ENCODE measurements at regions not wholly inside any gene's neighbourhood (a gene's known extent, or its start where the extent isn't known, plus 50 kb on each side); places are given as distances from the start of the nearest gene placed in this dataset.

DNA sequence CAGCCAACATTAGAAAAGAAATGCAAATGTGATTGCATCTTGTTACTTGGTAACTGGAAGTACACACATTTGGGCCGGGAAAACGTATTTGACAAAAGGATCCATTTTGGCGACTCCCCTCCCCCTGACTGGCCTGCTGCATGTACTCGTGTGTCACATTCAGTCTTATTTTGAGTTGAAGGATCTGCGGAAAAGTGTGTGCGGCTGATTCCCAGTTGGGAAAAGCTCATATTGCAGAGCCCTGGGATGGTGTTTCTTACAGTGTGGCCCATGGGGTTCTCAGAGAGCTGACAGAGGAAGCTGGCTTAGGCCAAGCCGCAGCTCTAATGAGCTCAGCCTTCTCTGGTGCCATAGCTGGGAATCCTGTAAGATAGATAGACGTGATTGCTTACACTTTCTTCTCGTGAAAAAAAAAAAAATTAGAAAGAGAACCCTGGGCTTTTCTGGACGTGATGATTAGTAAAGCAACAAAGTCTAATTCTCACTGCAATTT, 170.3 kb upstream of the ARGLU1 start:
- no peak overlapping the region for H3K4me3 ChIP-seq (ENCODE audit: low read length)
- TF ChIP-seq ZNF274 (IDR thresholded peaks at IDR 0.05; ENCODE audit: low read depth, low read length), result no peak

DNA sequence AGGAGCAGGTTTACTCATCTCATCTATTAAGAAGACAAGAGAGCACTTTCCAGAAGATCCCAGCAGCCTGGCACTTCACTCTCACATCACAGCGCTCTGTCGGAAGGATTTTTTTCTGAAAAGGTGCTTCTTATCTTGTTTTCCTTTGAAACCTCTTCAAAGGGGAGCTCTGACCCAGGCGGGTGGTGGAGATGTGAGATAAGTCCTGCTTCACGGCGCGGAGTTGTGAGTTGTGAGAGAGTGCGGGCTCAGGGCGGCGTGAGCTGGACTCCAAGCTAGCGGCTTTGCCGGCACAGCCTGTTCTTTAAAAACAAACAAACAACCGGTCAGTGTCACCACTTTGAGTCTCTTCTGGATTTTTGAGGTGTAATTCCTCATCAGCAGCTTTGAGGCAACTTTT, 169.0 kb upstream of the ARGLU1 start:
- no peak for TF ChIP-seq ZNF274 (IDR thresholded peaks at IDR 0.05; ENCODE audit: low read depth, low read length)
- H3K4me3 ChIP-seq (ENCODE audit: low read length), result no peak overlapping the region

DNA sequence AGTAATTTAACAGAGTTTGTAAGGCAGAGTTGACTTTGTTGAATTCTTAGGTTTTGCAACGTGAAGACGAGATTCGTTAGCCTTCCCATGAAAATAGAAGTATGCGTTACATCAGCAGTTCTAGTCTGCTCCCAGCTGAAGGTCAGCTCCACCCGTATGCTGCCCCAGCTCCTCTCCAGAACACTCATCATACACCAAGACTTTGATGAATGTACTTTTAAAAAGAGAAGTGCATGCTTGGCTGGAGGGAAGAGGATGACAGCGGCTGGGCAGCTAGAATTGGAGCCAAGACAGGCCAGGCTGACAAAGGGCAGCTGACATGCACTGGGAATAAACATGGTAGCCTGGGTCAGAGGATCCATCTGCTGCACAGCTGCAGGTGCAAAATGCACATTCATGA, 166.3 kb upstream of the ARGLU1 start:
- no peak for TF ChIP-seq ZNF274 (IDR thresholded peaks at IDR 0.05; ENCODE audit: low read depth, low read length)
- no peak overlapping the region for H3K4me3 ChIP-seq (ENCODE audit: low read length)

DNA sequence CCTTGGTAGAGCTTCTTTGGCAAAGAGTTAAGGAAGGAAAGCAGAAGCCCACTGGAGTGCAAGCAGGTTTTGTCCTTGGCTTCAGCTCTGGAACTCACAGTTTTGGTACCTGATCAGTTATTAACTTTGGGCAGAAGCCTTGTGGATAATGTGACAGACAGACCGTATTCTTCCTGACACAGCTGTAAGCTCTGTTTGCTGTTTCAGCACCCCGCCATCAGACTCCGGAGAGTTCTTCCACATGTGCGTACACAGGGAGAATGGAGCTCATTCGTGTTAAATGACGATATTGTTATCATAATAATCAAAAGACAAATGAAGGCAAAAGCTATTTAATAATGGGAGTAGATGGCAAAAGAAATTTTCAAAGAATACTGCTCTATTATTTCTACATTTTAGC, 155.1 kb upstream of the ARGLU1 start:
- no peak for TF ChIP-seq ZNF274 (IDR thresholded peaks at IDR 0.05; ENCODE audit: low read depth, low read length)
- H3K4me3 ChIP-seq (ENCODE audit: low read length), result no peak overlapping the region

DNA sequence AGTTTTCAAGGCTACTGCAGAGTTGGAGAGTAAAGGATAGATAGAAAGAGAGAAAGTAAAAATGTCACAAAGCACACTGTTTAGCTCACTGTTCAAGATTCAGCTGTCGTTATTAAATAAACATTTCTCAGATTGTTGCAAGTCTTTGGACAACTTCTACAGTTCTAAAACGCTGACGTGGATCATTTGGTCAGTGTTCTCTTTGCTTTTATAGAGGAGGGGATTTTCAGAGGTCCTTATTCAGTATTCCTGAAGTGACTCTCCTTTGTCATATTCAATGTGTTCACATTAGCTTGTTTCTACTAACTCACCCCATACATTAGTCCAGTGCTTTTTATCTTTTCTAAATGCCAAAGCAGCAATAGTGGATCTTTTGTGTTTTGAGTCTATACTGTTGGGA, 154.7 kb upstream of the ARGLU1 start:
- H3K4me3 ChIP-seq (ENCODE audit: low read length), result no peak overlapping the region
- no peak for TF ChIP-seq ZNF274 (IDR thresholded peaks at IDR 0.05; ENCODE audit: low read depth, low read length)

DNA sequence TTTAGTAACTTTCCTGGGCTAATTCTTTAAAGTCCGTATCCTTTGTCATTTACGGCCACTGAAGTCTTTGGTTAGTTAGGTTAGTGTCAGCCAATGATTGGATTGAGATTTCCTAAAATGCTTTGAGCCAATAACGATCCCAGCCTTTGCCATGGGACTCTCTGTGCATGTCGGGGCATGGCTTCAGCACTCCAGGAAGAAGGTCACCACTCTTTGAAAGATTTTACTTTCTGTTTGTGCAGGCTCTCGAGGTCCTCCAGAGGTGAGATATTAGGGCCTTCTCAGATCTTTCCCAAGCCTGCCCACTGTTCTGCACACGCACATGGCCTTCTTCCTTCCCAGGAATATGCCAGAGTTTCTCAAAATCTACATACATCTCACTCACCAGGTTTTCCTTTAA, 153.7 kb upstream of the ARGLU1 start:
- H3K4me3 ChIP-seq (ENCODE audit: low read length), result no peak overlapping the region
- no peak for TF ChIP-seq ZNF274 (IDR thresholded peaks at IDR 0.05; ENCODE audit: low read depth, low read length)

DNA sequence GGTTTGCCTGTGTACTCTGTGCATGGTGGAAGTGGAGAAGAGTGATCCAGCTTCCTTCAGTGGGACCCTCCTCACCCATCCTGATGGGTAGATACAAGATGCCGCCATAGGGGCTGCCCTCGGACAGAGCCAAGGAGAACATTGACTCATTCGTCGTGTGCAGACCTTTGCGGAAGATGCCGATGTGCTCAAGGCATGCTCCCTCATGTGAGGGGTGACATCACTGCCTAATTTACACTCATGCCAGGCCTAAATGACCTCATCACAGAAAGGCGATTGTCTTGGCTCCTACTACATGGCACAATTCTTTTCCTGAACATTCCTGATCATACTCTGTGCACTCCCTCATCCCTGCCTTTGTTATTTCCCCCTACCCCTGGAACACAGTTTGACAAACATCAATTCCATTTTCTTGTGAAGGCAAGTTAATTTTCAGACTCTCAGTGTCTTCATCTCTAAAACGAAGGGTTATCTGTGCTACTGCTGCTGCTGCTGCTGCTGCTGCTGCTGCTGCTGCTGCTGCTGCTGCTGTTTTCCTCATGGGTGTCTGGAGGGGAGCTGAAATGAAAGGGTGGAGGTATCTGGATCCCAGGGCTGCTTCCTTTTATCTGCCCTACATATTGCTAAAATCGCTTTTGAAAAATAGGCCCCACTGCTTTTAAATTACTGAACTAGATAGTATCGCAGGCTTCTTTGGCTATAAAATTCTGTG, 146.5 kb upstream of the ARGLU1 start:
- TF ChIP-seq ZNF274 (IDR thresholded peaks at IDR 0.05; ENCODE audit: low read depth, low read length), result no peak
- H3K4me3 ChIP-seq (ENCODE audit: low read length), result no peak overlapping the region

DNA sequence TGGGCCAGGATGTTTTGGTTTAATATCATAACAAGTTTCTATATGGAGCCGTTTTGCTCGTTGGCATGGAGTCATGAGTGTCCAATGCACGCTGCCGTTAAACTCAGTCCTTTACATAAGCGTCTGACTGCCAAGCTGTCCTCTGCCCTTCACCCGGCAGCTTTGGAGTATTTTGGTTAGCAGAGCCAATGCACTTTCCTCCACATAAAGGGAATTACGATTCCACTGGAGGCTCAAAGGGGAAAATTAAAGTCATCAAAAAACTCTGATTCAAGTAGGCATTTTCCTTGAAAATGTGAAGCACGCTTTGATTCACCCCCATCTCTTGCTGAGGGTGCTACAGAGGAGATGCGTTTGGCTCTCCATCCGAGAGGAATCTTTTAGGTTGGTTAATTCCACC, 144.4 kb upstream of the ARGLU1 start:
- no peak for TF ChIP-seq ZNF274 (IDR thresholded peaks at IDR 0.05; ENCODE audit: low read depth, low read length)
- H3K4me3 ChIP-seq (ENCODE audit: low read length), result no peak overlapping the region

DNA sequence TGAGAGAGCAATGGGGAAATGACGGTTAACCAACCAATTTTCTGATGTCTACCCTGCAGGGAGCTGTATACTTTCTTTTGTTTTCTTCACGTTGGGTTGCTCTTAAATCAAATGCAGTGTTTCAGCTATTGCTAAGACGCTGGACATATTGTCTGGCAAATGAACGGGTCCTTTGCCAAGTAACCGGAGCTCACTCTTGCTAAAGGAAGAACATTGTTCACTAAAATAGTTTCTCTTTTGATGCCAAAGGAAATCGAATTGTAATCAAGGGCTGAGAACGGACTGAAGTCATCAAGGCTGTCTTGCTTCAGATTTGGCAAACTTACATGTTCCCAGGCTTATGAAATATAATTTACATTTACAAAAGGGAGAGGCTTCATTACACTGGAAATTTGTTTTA, 142.3 kb upstream of the ARGLU1 start:
- H3K4me3 ChIP-seq (ENCODE audit: low read length), result no peak overlapping the region
- TF ChIP-seq ZNF274 (IDR thresholded peaks at IDR 0.05; ENCODE audit: low read depth, low read length), result no peak

DNA sequence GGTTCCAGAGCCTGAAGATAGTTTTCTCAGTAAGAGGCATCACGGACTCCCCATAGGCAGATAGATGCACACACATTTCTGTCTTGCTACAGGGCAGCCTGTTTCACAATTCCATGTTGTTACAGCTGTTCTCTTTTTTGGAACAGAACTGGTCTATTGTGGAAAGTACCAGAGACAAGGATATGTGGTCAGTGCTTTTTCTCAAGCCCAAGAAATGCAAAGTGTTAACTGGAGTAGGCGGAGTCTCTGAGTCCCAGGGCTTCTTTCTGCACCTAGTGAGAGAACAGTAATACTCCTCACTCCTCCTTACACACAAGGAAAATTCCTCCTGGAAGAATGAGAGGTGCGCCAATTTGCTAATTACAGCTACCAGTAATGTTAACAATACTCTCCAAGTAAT, 141.6 kb upstream of the ARGLU1 start:
- no peak overlapping the region for H3K4me3 ChIP-seq (ENCODE audit: low read length)
- no peak for TF ChIP-seq ZNF274 (IDR thresholded peaks at IDR 0.05; ENCODE audit: low read depth, low read length)

DNA sequence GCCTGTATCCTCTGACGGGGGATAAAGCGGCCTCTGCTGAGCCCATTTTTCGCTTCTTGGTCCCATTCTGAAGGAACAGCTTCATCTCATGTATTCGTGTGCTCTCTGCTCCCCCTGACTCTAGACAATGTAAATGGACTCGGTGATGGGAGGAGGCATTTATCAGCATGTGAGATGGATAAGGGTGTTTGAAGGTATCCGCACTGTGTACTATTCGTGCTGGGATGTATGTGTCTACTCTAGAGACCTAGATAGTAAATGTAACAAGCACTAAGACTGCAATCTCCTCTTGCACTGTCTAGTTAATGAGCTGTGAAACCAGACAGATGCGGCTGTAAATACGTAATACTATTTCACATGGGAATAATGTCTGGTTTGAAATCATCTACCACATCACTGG, 134.6 kb upstream of the ARGLU1 start:
- no peak for TF ChIP-seq ZNF274 (IDR thresholded peaks at IDR 0.05; ENCODE audit: low read depth, low read length)
- no peak overlapping the region for H3K4me3 ChIP-seq (ENCODE audit: low read length)

DNA sequence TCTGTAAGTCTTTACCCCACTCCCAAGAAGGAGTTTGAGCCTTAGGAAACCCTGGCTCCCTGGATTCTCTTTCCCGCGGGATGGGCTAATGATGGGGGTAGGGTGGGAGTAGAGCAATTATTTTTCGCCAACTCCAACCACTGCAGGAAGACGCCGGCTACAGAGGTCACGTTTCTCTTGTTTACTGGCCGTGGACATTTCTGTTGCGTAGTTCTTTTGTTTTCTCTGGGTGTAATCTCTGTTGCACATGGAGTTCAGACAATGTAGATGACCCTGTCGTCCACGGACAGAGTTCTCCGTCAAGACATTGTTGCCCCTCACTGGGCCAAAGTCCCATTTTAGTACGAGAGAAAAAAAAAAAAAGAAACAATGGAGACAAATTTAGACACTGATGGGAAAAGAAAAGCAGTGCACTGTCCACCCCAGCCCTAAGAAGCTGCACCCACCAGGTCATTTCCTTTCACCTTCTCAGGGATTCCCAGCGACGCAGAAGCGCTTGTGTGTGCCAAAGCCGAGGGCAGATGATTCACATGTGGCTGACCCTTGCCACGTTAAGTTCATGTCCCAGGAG, 133.9 kb upstream of the ARGLU1 start:
- H3K4me3 ChIP-seq (ENCODE audit: low read length), result no peak overlapping the region
- TF ChIP-seq ZNF274 (IDR thresholded peaks at IDR 0.05; ENCODE audit: low read depth, low read length), result no peak

DNA sequence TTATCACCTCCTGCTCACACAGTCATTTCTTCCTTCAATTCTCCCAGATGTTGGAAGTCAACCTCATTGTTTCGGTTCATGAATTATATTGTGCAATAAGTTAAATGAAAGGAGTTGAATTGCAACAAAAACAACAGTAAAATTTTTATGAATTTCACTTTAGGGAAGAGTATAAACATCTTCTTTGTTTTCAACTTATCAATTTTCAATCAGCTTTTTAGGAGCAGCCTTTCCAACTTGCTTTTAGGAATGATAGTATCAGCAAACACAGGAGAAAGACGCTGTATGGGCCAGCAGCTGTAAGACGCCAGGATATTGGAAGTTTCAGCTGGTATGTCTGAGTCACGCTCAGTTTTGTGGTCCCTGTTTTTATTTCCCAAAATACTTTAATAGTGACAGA, 132.5 kb upstream of the ARGLU1 start:
- TF ChIP-seq ZNF274 (IDR thresholded peaks at IDR 0.05; ENCODE audit: low read depth, low read length), result no peak
- H3K4me3 ChIP-seq (ENCODE audit: low read length), result no peak overlapping the region

DNA sequence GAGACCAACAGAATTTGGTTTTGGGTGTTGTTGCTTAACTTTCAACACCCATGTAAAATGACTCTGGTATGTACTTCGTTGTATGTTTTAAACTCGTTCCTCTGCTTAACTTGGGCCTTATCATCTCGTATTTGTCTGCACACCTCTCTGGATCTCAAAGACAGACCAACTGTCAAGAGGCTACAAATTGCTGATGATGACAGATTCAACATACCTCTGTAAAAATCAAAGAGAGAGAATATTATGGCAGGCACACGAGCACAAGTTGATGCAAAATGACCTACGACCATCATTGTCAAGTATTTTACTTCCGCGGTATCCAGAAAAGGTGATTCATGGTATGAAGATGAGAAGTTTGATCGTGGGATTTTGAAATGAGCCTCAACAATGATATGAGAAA, 132.1 kb upstream of the ARGLU1 start:
- H3K4me3 ChIP-seq (ENCODE audit: low read length), result no peak overlapping the region
- no peak for TF ChIP-seq ZNF274 (IDR thresholded peaks at IDR 0.05; ENCODE audit: low read depth, low read length)

DNA sequence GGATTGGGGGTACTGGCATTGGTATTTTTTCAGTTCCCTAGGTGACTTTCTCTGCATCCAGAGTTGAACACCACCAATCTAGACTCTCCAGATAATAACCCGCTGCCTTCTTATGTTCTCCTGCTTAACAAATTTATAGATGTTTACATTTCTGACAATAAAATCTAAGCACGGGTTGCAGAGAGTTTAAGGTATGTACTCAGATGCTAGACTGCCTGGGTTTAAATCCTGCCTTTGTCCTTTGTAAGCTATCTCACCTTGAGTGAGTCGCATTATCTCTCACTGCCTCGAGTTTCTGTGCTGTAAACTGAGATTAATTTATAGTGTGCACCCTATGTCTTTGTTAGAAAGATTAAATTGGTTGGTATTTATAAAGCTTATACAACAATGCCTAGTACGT, 131.4 kb upstream of the ARGLU1 start:
- no peak overlapping the region for H3K4me3 ChIP-seq (ENCODE audit: low read length)
- no peak for TF ChIP-seq ZNF274 (IDR thresholded peaks at IDR 0.05; ENCODE audit: low read depth, low read length)

DNA sequence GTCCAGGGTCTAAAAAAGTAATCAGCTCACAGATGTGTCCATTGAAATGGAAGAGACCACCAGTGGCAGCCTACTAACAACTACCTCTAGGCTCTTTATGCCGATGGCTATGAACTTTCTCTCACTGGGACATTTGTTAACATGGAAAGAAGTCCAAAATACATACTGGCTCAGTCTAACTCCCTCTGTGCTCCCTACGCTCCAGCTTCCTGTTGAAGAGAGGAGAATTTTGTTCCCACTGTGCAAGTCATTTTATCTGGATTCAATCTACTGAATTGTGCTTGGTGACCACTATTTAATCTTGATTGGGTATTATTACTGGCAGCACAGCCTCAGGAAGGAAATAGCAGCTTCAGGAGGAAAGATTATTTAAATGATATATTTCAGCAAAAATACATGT, 128.8 kb upstream of the ARGLU1 start:
- H3K4me3 ChIP-seq (ENCODE audit: low read length), result no peak overlapping the region
- TF ChIP-seq ZNF274 (IDR thresholded peaks at IDR 0.05; ENCODE audit: low read depth, low read length), result no peak
